GM19455 (cell line): ENCODE measurements at regions not wholly inside any gene's neighbourhood (a gene's known extent, or its start where the extent isn't known, plus 50 kb on each side); places are given as distances from the start of the nearest gene placed in this dataset.

ENCODE experiments used
- ATAC-seq: cut with Tn5 transposase; IDR thresholded peaks from one replicate; pipeline ENCODE4 v1.9.1; 2021; ENCODE audit not compliant: unreplicated experiment

- no peak for ATAC-seq
Observed at GRCh38 chr13:102935896-102936321, 90.1 kb downstream of the ERCC5 start.

DNA sequence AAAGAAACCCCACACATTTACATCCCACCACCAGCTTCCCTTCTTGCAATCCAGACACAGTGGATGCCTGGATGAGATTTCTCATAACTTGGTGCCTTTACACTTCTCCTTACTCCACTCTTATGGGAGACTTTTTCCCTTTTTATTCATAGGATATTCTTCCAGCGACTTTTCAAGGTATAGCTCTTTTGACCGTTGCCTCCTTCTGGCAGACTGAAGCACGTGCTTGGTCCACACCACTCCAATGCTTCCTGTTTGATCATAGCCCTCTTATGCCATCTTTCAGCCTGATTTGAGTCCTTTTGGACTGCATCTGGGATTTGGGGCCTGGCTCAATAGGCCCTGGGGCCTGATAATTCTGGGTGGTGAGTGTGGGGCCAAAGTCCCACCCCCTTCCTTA lies 87.7 kb downstream of the ERCC5 start:
- ATAC-seq: no peak

DNA sequence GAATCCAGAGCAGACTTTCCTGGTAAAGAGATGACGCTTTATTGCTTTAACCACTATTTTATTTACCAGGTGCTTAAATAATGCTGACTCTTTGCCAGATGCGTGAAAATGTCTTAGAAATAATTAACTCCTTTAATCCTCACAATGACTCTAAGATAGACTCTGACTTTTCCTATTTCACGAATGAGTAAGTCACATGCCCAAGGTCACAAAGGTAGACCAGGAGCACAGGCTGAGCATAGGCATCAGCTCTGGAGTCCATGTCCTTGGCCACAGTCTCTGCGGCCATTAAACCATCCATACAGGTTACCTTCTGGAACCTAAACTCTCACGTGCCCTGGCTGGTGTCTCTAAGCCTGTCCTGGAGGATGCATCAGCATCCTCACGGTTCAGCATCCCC lies 87.3 kb downstream of the ERCC5 start:
- ATAC-seq: no peak

- no peak for ATAC-seq
Observed at GRCh38 chr13:102932331-102932730, 86.5 kb downstream of the ERCC5 start.

DNA sequence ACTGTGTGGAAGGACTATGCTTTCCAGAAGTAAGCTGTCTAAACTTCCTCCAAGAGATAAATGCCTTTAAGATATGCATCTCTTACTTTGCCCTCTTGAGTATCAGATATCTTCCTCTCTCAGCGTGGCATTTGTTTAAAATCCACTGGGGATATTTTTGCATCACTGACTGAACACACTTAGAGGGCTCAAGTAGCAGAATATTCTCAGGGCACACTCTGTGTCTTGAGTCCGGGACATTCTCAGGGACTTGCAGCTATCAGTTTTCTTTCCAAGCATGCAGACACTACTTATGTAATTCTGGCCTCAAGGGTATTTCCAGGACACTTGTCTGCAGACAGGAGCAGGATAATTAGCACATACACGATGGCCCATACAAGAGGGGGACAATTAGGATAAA lies 84.7 kb downstream of the ERCC5 start:
- ATAC-seq: no peak

- ATAC-seq: no peak
Observed at GRCh38 chr13:102928941-102929675, 83.3 kb downstream of the ERCC5 start.
